ENCODE measurements at regions not wholly inside any gene's neighbourhood (a gene's known extent, or its start where the extent isn't known, plus 50 kb on each side); places are given as distances from the start of the nearest gene placed in this dataset.

GRCh38 chr20:56957737-56958553 lies 308.5 kb downstream of the BMP7 start:
- DNase-seq (ENCODE audit: insufficient read length): no peak
- no peak for FAIRE-seq
- TF ChIP-seq TAF1 (IDR thresholded peaks at IDR 0.05; ENCODE audit: borderline replicate concordance, low read depth, low read length) (no peak), POLR2A (IDR thresholded peaks at IDR 0.05; ENCODE audit: low read depth, low read length) (no peak), POLR2AphosphoS5 (IDR thresholded peaks at IDR 0.05; ENCODE audit: low read depth, low read length) (no peak)

DNA sequence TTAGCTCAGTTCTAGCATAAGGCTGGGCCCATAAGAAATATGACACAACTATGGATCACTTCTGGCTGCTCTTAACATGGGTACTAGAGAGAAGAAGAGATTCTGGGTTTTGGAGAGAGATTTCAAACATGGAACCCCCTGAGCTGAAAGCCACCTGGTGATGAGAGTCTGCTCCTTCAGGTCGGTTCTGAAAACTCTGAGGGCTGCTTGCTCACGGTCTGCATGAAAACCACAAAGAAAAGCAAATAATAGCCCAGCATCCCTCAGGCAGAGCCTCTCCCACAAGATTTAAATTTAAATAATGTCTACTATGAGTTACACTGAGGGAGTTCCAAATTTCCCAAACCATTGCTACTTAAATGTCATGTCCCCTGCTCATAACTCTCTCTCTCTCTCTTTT lies 301.5 kb downstream of the BMP7 start:
- no peak for DNase-seq (ENCODE audit: insufficient read length)
- TF ChIP-seq POLR2AphosphoS5 (IDR thresholded peaks at IDR 0.05; ENCODE audit: low read depth, low read length) (no peak), TAF1 (IDR thresholded peaks at IDR 0.05; ENCODE audit: borderline replicate concordance, low read depth, low read length) (no peak), POLR2A (IDR thresholded peaks at IDR 0.05; ENCODE audit: low read depth, low read length) (no peak)
- no peak for FAIRE-seq

DNA sequence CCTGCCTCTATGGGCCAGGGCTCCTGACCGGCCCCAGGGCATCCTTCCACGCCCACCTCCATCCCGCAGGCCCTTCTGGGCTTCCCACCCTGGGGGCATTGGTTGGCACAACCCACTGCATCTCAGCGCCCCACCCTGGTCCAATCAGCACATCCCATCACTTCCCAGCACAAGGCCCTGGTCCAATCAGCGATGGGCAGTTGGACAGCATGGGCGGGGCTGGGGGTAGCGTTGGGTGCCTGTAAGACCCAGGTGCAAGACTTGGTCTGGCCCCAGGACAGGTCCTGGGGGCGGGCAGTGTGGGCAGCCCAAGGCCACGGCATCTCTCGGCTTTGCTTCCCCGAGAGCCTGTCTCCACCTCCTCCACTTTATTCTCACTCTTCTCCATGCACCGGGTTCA lies 298.5 kb downstream of the BMP7 start:
- TF ChIP-seq TAF1 (IDR thresholded peaks at IDR 0.05; ENCODE audit: borderline replicate concordance, low read depth, low read length): no peak
- no peak for TF ChIP-seq POLR2AphosphoS5 (IDR thresholded peaks at IDR 0.05; ENCODE audit: low read depth, low read length)
- no peak for TF ChIP-seq POLR2A (IDR thresholded peaks at IDR 0.05; ENCODE audit: low read depth, low read length)
- DNase-seq (ENCODE audit: insufficient read length) (no peak), FAIRE-seq (no peak)

GRCh38 chr20:56968376-56969048 lies 297.9 kb downstream of the BMP7 start:
- DNase-seq (ENCODE audit: insufficient read length): no peak
- TF ChIP-seq TAF1 (IDR thresholded peaks at IDR 0.05; ENCODE audit: borderline replicate concordance, low read depth, low read length) (no peak), POLR2AphosphoS5 (IDR thresholded peaks at IDR 0.05; ENCODE audit: low read depth, low read length) (no peak), POLR2A (IDR thresholded peaks at IDR 0.05; ENCODE audit: low read depth, low read length) (no peak)
- FAIRE-seq: no peak

DNA sequence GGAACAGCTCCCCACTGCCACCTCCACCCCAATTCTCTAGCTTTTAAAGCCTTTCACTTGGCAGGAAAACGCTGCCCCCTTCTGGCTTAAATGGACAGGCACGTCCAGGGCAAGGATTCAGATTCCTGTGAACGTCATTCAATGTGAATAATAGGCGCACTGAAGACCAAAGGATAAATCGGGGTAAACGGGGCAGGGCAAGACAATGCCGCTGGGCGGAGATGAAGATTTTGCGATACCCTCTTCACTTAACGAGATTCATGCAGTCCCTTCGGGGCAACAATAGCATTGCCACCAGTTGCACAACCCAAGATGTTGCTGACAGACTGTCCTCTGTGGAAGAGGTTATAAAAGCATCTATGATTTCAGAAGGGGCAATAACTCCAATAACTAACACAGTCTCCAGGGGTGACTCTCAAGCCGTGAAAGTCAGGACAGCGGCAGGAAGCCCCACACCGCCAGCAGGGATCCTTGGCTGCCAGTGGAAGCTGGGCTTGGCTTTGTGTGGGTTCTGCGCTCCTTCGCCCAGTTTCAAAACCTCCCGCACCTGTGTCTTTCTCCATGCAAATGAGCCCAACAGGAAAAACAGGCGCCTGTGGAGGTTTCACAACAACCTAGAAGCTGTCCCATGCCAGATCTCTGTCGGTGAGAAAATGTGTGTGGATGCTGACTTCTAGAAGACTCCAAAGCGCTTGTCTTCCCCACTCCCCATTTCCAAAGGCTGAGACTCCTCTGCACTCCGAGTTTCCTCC lies 291.8 kb downstream of the BMP7 start:
- no peak for DNase-seq (ENCODE audit: insufficient read length)
- TF ChIP-seq TAF1 (IDR thresholded peaks at IDR 0.05; ENCODE audit: borderline replicate concordance, low read depth, low read length) (no peak), POLR2A (IDR thresholded peaks at IDR 0.05; ENCODE audit: low read depth, low read length) (no peak), POLR2AphosphoS5 (IDR thresholded peaks at IDR 0.05; ENCODE audit: low read depth, low read length) (no peak)
- FAIRE-seq: no peak

DNA sequence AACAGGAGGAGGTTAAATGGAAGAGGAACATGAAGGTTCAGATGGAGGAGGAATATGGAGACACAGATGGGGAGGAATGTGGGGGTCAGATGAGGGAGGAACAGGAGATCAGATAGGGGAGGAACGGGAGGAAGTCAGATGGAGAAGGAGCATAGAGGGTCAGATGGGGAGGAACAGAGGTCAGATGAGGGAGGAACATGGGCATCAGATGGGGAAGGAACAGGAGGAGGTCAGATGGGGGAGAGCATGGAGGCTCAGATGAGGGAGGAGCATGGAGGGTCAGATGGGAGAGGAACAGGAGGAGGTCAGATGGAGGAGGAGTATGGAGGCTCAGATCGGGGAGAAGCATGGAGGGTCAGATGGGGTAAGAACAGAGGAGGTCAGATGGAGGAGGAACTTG lies 290.6 kb downstream of the BMP7 start:
- TF ChIP-seq TAF1 (IDR thresholded peaks at IDR 0.05; ENCODE audit: borderline replicate concordance, low read depth, low read length): no peak
- no peak for TF ChIP-seq POLR2AphosphoS5 (IDR thresholded peaks at IDR 0.05; ENCODE audit: low read depth, low read length)
- TF ChIP-seq POLR2A (IDR thresholded peaks at IDR 0.05; ENCODE audit: low read depth, low read length): no peak
- DNase-seq (ENCODE audit: insufficient read length): no peak
- no peak for FAIRE-seq

- DNase-seq (ENCODE audit: insufficient read length) (no peak), FAIRE-seq (no peak)
- TF ChIP-seq POLR2A (IDR thresholded peaks at IDR 0.05; ENCODE audit: low read depth, low read length): no peak
- TF ChIP-seq TAF1 (IDR thresholded peaks at IDR 0.05; ENCODE audit: borderline replicate concordance, low read depth, low read length): no peak
- TF ChIP-seq POLR2AphosphoS5 (IDR thresholded peaks at IDR 0.05; ENCODE audit: low read depth, low read length): no peak
These were observed 290.1 kb downstream of the BMP7 start for GRCh38 chr20:56976336-56976735.

DNA sequence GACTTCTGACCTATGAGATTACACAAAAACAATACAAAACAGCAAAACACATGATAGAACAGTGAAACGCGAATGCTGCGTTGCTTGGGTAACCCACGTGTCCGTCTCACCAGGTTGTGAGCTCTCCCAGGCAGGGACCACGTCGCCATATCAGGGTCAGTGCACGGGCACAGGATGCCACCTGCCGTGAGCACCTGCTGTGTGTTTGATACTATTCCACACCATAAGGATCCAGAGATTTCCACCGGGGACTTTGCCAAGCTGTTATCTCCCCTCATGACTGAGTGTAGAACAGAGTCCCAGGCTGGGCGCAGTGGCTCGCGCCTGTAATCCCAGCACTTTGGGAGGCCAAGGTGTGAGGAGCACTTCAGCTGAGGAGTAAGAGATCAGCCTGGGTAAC lies 288.0 kb downstream of the BMP7 start:
- no peak for DNase-seq (ENCODE audit: insufficient read length)
- no peak for FAIRE-seq
- TF ChIP-seq POLR2AphosphoS5 (IDR thresholded peaks at IDR 0.05; ENCODE audit: low read depth, low read length): no peak
- TF ChIP-seq TAF1 (IDR thresholded peaks at IDR 0.05; ENCODE audit: borderline replicate concordance, low read depth, low read length): no peak
- no peak for TF ChIP-seq POLR2A (IDR thresholded peaks at IDR 0.05; ENCODE audit: low read depth, low read length)

DNA sequence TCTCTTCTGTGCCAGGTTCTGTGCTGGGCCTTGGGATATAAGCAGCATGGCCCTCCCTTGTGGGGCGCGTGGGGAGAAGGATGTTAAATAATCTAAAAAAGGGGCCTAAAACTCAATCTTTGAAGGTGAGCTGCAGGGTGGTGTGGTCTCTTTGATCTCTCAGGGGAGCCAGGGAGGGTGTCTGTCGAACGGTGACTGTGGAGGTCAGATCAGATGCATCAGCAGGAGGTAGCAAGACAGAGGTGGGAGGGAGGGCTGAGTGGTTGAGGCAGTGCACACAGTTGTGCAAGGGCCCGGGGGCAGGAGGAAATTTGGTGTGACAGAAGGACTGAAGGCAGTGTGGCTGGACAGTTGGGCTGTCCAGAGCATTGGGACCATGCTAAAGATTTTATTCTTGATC lies 287.3 kb downstream of the BMP7 start:
- DNase-seq (ENCODE audit: insufficient read length) (no peak), FAIRE-seq (no peak)
- TF ChIP-seq POLR2A (IDR thresholded peaks at IDR 0.05; ENCODE audit: low read depth, low read length) (no peak), TAF1 (IDR thresholded peaks at IDR 0.05; ENCODE audit: borderline replicate concordance, low read depth, low read length) (no peak), POLR2AphosphoS5 (IDR thresholded peaks at IDR 0.05; ENCODE audit: low read depth, low read length) (no peak)

DNA sequence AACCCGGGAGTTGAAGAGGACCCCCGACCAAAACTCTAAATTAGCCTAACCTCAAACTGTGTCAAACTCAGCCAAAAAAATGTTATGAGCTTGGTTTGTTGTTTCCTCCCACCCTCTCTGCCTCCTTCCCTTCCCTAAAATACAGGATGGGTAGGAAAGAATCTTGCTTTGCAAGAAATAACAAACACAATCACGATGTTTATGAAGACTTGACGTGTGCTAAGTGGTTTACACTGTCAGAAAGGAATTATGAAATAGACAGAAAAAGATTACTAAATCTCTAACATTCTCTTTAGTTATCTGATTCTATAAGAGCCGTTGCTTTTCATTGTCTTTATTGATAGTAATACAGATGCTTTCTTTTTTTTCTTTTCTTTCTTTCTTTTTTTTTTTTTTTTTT lies 285.1 kb downstream of the BMP7 start:
- FAIRE-seq: no peak
- DNase-seq (ENCODE audit: insufficient read length): no peak
- TF ChIP-seq TAF1 (IDR thresholded peaks at IDR 0.05; ENCODE audit: borderline replicate concordance, low read depth, low read length) (no peak), POLR2AphosphoS5 (IDR thresholded peaks at IDR 0.05; ENCODE audit: low read depth, low read length) (no peak), POLR2A (IDR thresholded peaks at IDR 0.05; ENCODE audit: low read depth, low read length) (no peak)

DNA sequence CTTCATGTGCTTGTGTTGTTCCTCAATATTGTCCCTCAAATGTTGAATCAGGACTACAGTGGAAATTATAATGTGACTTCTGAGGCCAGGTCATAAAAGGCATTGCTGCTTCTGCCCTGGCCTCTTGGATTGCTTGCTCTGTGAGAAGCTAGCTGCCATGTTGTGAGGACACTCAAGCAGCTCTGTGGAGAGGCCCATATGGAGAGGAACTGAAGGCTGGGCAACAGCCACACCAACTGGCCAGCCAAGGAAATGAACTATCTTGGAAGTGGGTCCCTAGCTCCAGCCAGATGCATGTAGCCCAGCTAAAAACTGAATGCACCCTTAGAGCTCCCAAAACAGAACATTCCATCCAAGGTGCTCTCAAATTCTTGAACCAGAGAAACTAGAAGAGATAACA lies 282.6 kb downstream of the BMP7 start:
- DNase-seq (ENCODE audit: insufficient read length) (no peak), FAIRE-seq (no peak)
- no peak for TF ChIP-seq TAF1 (IDR thresholded peaks at IDR 0.05; ENCODE audit: borderline replicate concordance, low read depth, low read length)
- no peak for TF ChIP-seq POLR2AphosphoS5 (IDR thresholded peaks at IDR 0.05; ENCODE audit: low read depth, low read length)
- no peak for TF ChIP-seq POLR2A (IDR thresholded peaks at IDR 0.05; ENCODE audit: low read depth, low read length)
